SU-DHL-6 (cell line): ENCODE measurements at regions not wholly inside any gene's neighbourhood (a gene's known extent, or its start where the extent isn't known, plus 50 kb on each side); places are given as distances from the start of the nearest gene placed in this dataset.

Experiments used
- H2AFZ ChIP-seq: fragments of 200-600 bp; sonication (generic); 2 replicates; pipeline ENCODE4 v1.6.1; 2014; ENCODE audit warnings: low read depth, mild to moderate bottlenecking, moderate library complexity, mixed read lengths, antibody characterized with exemption, low read length; ENCODE audit not compliant: severe bottlenecking
- H3F3A ChIP-seq: fragments of 200-600 bp; shearing (Covaris generic); 2 replicates; pipeline ENCODE4 v1.6.0; 2016; ENCODE audit warnings: antibody characterized with exemption, mild to moderate bottlenecking; ENCODE audit not compliant: insufficient read depth
- H3K27ac ChIP-seq: fragments of 200-600 bp; sonication (generic); 2 replicates; pipeline ENCODE4 v1.5.1; 2016; ENCODE audit warnings: low read depth, mild to moderate bottlenecking, low read length, moderate library complexity, mixed read lengths
- H3K27me3 ChIP-seq: fragments of 200-600 bp; sonication (generic), shearing (Covaris generic); 2 replicates; pipeline ENCODE4 v1.6.0; 2014; ENCODE audit warnings: mild to moderate bottlenecking, low read length
- H3K36me3 ChIP-seq: fragments of 200-600 bp; sonication (generic); 2 replicates; pipeline ENCODE4 v1.6.1; 2014; ENCODE audit warnings: mild to moderate bottlenecking, low read length, mixed read lengths
- H3K4me2 ChIP-seq: fragments of 300-600, 200-600 bp; shearing (Covaris generic), sonication (generic); 2 replicates; pipeline ENCODE4 v1.6.0; 2014; ENCODE audit warnings: low read length, low read depth, mild to moderate bottlenecking; ENCODE audit not compliant: poor library complexity, severe bottlenecking
- H3K4me3 ChIP-seq: fragments of 200-600 bp; sonication (generic); 2 replicates; pipeline ENCODE4 v1.5.1; 2014; ENCODE audit warnings: antibody characterized with exemption, low read length, mild to moderate bottlenecking, mixed read lengths; ENCODE audit not compliant: insufficient read depth, poor library complexity, severe bottlenecking
- H3K79me2 ChIP-seq: fragments of 200-600 bp; sonication (generic); 2 replicates; pipeline ENCODE4 v1.6.1; 2014; ENCODE audit warnings: mild to moderate bottlenecking, low read length, moderate library complexity; ENCODE audit not compliant: insufficient read depth
- H3K9ac ChIP-seq: fragments of 200-600 bp; sonication (generic); 2 replicates; pipeline ENCODE4 v1.7.0; 2014; ENCODE audit warnings: mild to moderate bottlenecking, low read length
- H3K9me2 ChIP-seq: fragments of 200-600 bp; sonication (generic); replicated peaks from 2 replicates; pipeline ENCODE4 v1.6.1; 2014; ENCODE audit warnings: low read length; ENCODE audit not compliant: insufficient read depth
- H3K9me3 ChIP-seq: fragments of 200-600 bp; sonication (generic); 2 replicates; pipeline ENCODE4 v1.6.1; 2014; ENCODE audit warnings: low read length, mixed read lengths; ENCODE audit not compliant: insufficient read depth
- H4K20me1 ChIP-seq: fragments of 200-600 bp; sonication (generic); 2 replicates; pipeline ENCODE4 v1.6.1; 2014; ENCODE audit warnings: low read depth, mild to moderate bottlenecking, antibody characterized with exemption, low read length, moderate library complexity, mixed read lengths
- CTCF ChIP-seq: fragments of 200-600 bp; sonication (generic); IDR thresholded peaks from one replicate; pipeline ENCODE4 v1.5.1; 2017; ENCODE audit warnings: antibody characterized with exemption, mild to moderate bottlenecking, low read length, moderate library complexity; ENCODE audit not compliant: insufficient read depth, poor library complexity, severe bottlenecking
- EZH2phosphoT487 ChIP-seq: fragments of 200-600 bp; sonication (generic), shearing (Covaris generic); conservative IDR thresholded peaks from 2 replicates; pipeline ENCODE4 v1.6.1; 2018; ENCODE audit warnings: mild to moderate bottlenecking, antibody characterized with exemption, low read length, moderate library complexity, mixed read lengths

- no peaks in the 10 kb centered on the region for H3K9me3 ChIP-seq
- H3K4me2 ChIP-seq = no peak overlapping the region
Observed at GRCh38 chr14:106215229-106215628, 688.8 kb downstream of the TMEM121 start.

GRCh38 chr14:106216679-106217078, 690.3 kb downstream of the TMEM121 start:
- Histone ChIP-seq H3F3A (no peaks in the 10 kb centered on the region), H3K36me3 (no peaks in the 10 kb centered on the region), H3K4me2 (no peak overlapping the region), H3K79me2 (no peaks in the 10 kb centered on the region), H3K27ac (no peak overlapping the region), H3K9ac (no peak overlapping the region), H2AFZ (no peak overlapping the region), H3K27me3 (no peaks in the 10 kb centered on the region), H3K9me2 (no peaks in the 10 kb centered on the region), H4K20me1 (no peaks in the 10 kb centered on the region), H3K4me3 (no peak overlapping the region), H3K9me3 (no peaks in the 10 kb centered on the region)
- no peak for TF ChIP-seq CTCF

More at GRCh38 chr14:106215229-106215628, 688.8 kb downstream of the TMEM121 start:
- Histone ChIP-seq H3K4me3 (no peak overlapping the region), H3F3A (no peaks in the 10 kb centered on the region), H3K9me2 (no peaks in the 10 kb centered on the region), H3K27ac (no peak overlapping the region), H4K20me1 (no peaks in the 10 kb centered on the region), H3K9ac (no peak overlapping the region), H3K27me3 (no peaks in the 10 kb centered on the region), H2AFZ (no peak overlapping the region), H3K79me2 (no peaks in the 10 kb centered on the region), H3K36me3 (no peaks in the 10 kb centered on the region)
- TF ChIP-seq EZH2phosphoT487 (no peak), CTCF (no peak)

DNA sequence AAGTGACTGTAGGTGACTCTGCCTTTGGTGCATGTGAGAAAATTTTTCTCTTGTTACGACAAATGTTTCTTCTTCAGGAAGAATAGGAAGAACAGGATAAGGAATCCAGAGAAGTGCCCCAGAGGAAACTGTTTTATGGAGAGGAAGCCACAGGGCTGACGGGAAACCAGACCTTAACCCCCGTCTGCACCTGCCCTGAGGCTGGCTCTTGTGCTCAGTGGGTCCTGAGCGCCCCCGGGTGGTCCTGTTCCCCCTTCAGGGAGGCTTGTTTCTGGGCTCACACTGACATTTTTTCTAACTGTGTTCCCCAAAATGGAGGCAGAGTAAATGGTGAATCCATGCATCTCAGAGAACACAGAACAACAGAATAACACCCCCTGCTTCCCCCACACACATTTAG, 691.8 kb downstream of the TMEM121 start:
- no peak overlapping the region for H3K4me2 ChIP-seq

More for the DNA sequence above, 691.8 kb downstream of the TMEM121 start:
- TF ChIP-seq EZH2phosphoT487 (no peak), CTCF (no peak)
- H3F3A ChIP-seq = no peaks in the 10 kb centered on the region
- H3K36me3 ChIP-seq = no peaks in the 10 kb centered on the region
- no peaks in the 10 kb centered on the region for H3K79me2 ChIP-seq
- no peak overlapping the region for H2AFZ ChIP-seq
- no peaks in the 10 kb centered on the region for H3K27me3 ChIP-seq
- no peaks in the 10 kb centered on the region for H3K9me3 ChIP-seq
- no peaks in the 10 kb centered on the region for H4K20me1 ChIP-seq
- no peak overlapping the region for H3K4me3 ChIP-seq
- no peak overlapping the region for H3K27ac ChIP-seq
- H3K9ac ChIP-seq = no peak overlapping the region
- no peaks in the 10 kb centered on the region for H3K9me2 ChIP-seq
